Liver (tissue), 3 donors: ENCODE measurements at regions not wholly inside any gene's neighbourhood (a gene's known extent, or its start where the extent isn't known, plus 50 kb on each side); places are given as distances from the start of the nearest gene placed in this dataset.

Experiments used
- EGR1 ChIP-seq, 2 donors: IDR thresholded peaks; 2 replicates each; pipeline ENCODE4 v1.6.1; 2016 to 2018; ENCODE audit warnings: antibody characterized with exemption in 2 of 2, low read depth in 2 of 2
- GABPA ChIP-seq, 2 donors: IDR thresholded peaks in 1 of 2; conservative IDR thresholded peaks in 1 of 2; 2 replicates each; pipeline ENCODE4 v1.6.1; 2016; ENCODE audit warnings: antibody characterized with exemption in 2 of 2, mild to moderate bottlenecking in 1 of 2, moderate library complexity in 1 of 2
- YY1 ChIP-seq: IDR thresholded peaks from 2 replicates; pipeline ENCODE4 v1.6.1; 2016; ENCODE audit warnings: antibody characterized with exemption, mild to moderate bottlenecking
- TF ChIP-seq, protein P1 (sequence below): fragments of 150-350 bp; IDR thresholded peaks from 2 replicates; pipeline ENCODE4 v1.5.1; 2017; ENCODE audit warnings: improper control_type of control experiment, low read depth, low read length; ENCODE audit not compliant: missing input control
- TF ChIP-seq, protein P2 (sequence below): IDR thresholded peaks from 2 replicates; pipeline ENCODE4 v1.6.1; 2016; ENCODE audit warnings: antibody characterized with exemption
- donor health status: healthy.
- donor health status: healthy.

GRCh38 chr15:29891096-29891457, 68.8 kb upstream of the TJP1 start:
- TF ChIP-seq, protein P1, sequence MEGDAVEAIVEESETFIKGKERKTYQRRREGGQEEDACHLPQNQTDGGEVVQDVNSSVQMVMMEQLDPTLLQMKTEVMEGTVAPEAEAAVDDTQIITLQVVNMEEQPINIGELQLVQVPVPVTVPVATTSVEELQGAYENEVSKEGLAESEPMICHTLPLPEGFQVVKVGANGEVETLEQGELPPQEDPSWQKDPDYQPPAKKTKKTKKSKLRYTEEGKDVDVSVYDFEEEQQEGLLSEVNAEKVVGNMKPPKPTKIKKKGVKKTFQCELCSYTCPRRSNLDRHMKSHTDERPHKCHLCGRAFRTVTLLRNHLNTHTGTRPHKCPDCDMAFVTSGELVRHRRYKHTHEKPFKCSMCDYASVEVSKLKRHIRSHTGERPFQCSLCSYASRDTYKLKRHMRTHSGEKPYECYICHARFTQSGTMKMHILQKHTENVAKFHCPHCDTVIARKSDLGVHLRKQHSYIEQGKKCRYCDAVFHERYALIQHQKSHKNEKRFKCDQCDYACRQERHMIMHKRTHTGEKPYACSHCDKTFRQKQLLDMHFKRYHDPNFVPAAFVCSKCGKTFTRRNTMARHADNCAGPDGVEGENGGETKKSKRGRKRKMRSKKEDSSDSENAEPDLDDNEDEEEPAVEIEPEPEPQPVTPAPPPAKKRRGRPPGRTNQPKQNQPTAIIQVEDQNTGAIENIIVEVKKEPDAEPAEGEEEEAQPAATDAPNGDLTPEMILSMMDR = no peak
- no peak for TF ChIP-seq EGR1 (IDR thresholded peaks at IDR 0.05; ENCODE audit: low read depth in 2 of 2)
- TF ChIP-seq YY1 = no peak
- TF ChIP-seq, protein P2, sequence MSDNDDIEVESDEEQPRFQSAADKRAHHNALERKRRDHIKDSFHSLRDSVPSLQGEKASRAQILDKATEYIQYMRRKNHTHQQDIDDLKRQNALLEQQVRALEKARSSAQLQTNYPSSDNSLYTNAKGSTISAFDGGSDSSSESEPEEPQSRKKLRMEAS = no peak
- TF ChIP-seq GABPA (IDR thresholded peaks at IDR 0.05 in 1 of 2, conservative IDR thresholded peaks at IDR 0.05 in 1 of 2) = no peak
